Right ventricle myocardium superior (tissue), 1 donor: ENCODE measurements at regions not wholly inside any gene's neighbourhood (a gene's known extent, or its start where the extent isn't known, plus 50 kb on each side); places are given as distances from the start of the nearest gene placed in this dataset.
A peak's percentile ranks its signal among the peaks of the same experiment; 100 is the strongest.

ENCODE experiments used
- ATAC-seq: fragments of 200-7000 bp; cut with Tn5 transposase; one replicate; pipeline ENCODE4 v1.9.1; 2020; ENCODE audit warnings: mild to moderate bottlenecking; ENCODE audit not compliant: poor library complexity
- DNase-seq: peaks from one replicate; pipeline ENCODE4 v3.0.0-alpha.2; 2020
- intact Hi-C: fragments of 100-400 bp; cut with DNase I; formaldehyde crosslinking; loops from one replicate; pipeline ENCODE4 v1.11.2; 2022
- donor health status: DM: no; HTN: yes; CAD: no; lungs with severe emphysema.

DNA sequence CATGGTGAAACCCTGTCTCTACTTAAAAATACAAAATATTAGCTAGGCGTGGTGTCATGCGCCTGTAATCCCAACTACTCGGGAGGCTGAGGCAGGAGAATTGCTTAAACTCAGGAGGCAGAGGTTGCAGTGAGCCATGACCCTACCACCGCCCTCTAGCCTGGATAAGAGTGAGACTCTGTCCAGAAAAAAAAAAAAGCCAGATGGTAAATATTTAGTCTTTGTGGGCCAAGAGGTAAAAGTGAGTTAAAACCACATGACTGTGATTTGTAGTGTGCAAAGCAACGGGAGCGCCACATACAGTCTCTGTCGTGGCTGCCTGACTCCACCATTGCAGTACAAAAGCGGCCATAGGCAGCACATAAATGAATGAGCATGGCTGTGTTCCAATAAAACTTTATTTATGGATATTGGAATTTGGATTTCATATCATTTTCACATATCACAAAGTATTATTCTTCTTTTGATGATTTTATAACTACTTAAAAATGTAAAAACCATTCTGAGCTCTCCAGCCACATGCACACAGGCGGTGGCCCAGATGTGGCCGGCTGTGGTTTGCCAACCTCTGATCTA lies 51.8 kb upstream of the CASZ1 start:
- intact Hi-C loops, result no loop called here
- no peak for ATAC-seq
- DNase-seq, result no peak

DNA sequence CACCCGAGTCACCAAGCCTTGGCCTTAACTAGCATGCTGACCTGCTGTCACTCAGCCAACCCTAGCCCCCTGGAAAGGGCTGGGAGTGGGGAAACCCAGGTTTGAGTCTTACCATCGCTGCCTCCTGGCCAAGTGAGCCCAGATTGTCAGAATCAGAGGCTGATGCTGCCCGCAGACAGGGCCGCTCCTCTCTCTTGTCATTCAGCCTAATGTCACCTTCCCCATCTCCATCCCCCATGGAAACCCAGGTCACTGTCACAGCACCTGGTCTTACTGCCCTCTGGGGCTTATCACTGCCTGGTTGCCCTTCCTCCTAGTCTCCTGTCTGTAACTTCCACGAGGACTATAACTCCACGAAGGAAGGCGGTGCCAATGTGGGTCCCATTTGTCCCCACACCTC lies 53.6 kb upstream of the CASZ1 start:
- DNase-seq (no peak), ATAC-seq (no peak)
- intact Hi-C loops, result no loop called here

DNA sequence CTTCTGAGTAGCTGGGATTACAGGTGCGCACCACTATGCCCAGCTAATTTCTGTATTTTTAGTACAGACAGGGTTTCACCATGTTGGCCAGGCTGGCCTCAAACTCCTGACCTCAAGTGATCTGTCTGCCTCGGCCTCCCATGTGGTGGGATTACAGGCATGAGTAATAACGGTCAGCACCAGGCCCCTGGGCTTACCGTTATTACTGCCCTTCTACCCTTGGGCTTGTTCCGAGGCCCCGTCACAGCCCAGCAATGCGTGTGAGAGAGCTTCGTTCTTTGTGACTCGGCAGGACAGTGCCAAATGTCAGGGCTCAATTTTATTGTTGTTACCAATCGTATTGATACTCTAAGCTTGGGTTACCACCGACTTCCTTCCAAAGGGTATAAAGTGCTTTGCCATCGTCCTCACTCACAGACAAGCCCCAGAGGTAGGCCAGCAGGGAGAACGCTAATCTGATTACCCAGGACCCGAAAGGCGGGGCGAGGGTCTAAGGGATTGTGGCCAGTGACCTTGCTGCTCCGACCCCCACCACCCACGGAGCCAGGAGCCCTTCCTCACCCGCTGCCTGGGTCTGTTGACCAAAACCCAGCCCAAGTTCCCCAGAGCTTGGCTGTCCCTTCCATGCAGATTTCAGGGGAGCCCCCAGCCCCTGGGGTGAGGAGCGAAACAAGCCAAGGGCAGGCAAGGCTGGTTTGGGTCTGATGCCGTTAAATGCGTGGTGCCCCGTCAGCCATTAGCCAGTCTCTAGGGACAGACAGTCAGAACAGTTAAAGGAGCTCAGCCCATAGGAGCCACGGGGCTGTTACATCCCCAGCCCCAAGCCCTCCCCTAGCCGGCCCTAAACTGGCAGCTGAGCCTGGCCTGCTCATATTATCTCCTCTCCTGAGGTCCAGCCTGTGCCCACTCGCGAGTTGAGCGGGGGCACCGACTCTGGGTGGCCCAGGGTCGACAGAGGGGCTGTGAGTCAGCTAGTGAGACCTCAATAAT lies 54.9 kb upstream of the CASZ1 start:
- DNase-seq, result no peak
- ATAC-seq, result peak; percentile 28
- intact Hi-C loops, result no loop called here

DNA sequence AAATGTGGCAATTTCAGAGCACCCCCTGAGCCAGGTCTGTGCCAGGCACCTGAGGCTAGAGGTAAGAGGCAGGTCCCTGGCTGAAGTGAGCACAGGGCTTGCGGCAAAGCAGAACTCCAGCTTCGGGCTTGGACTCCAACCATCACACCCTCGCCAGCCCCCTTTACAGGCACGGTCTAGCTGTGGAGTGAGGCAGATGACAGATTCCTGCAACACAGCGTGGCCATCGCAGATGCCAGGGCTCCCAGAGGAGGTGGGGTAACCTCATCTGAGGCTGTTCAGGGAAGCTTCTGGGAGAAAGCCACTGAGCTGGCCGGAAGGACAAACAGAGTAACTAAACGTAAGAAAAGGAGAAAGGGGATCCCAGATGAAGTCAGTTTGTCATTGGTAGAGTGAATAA lies 55.6 kb upstream of the CASZ1 start:
- intact Hi-C loops, result no loop called here
- DNase-seq (no peak), ATAC-seq (peak; percentile 61)

DNA sequence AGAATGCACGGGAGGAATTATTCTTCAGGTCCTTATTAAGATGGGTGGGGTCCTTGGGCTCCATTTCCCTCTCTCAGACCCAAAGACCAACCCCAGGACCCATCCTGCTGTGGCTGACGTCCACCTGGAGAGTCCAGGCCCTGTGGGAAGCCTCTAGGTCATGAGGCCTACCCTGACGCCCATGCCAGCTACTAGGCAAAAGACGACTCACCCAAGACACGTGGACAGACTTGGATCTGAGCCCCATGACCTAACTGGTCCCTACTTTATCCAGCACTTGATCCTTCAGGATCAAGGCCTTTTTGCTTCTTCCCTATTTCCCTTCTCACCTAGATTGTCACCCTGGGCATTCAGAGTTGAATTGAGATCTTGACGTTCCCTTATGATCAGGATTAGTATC lies 56.0 kb upstream of the CASZ1 start:
- intact Hi-C loops, result no loop called here
- ATAC-seq, result no peak
- DNase-seq, result no peak

DNA sequence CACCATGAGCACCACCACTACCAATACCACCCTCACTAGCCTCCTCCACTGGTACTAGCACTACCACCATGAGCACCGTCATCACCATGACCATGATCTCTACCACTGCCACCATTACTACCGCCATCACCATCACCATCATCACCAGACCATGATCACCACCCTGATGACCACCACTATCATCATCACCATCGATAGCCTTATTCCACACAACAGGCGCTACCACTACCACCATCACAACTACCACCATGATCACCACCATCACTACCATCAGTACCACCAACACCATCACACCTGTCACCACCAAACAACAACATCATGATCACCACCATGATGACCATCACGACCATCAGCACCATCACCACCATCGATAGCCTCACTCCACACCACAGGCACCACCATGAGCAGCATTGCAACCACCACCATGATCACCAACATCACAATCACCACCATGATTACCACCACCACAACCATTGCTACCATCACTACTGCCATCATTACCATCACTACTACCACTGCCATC lies 56.6 kb upstream of the CASZ1 start:
- ATAC-seq (no peak), DNase-seq (no peak)
- intact Hi-C loops, result no loop called here

DNA sequence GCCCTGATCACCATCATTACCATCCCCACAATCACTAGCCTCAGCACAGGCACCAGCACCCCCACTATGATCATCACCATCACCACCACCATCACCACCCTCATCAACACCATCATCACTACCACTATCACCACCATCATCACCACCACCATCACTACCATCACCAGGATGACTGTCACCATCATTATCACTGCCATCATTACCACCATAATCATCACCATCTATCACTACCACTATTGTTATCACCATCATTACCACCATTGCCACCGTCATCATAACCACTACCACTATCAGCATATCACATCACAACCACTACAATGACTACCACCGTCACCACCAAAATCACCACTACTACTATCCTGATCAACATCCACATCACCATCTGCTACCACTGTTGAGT lies 57.3 kb upstream of the CASZ1 start:
- no peak for ATAC-seq
- intact Hi-C loops, result no loop called here
- no peak for DNase-seq

DNA sequence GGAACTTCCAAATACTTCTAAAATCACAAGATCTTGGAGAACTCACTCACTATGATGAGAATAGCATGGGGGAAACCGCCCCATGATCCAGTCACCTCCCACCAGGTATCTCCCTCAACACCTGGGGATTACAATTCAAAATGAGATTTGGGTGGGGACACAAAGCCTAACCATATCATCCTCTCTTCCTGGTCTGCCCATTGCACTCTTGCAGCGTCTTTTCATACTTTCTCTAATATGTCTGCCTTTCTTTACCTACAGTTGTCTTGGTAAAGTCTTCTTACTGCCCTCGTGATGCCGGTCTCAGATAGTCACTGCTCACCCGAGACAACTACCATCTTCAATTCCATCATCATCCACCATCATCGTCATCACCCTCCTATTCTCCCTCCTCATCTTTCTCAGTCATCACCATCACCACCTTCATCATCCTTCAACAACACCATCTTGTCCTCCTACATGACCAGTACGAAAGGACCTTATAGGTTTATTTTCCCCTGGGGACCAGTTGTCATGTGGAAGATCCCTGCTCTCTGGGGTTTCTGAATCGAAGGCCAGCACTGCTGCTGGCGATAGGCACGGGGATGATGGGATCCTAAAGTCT lies 58.5 kb upstream of the CASZ1 start:
- intact Hi-C loops, result no loop called here
- no peak for DNase-seq
- ATAC-seq, result no peak

DNA sequence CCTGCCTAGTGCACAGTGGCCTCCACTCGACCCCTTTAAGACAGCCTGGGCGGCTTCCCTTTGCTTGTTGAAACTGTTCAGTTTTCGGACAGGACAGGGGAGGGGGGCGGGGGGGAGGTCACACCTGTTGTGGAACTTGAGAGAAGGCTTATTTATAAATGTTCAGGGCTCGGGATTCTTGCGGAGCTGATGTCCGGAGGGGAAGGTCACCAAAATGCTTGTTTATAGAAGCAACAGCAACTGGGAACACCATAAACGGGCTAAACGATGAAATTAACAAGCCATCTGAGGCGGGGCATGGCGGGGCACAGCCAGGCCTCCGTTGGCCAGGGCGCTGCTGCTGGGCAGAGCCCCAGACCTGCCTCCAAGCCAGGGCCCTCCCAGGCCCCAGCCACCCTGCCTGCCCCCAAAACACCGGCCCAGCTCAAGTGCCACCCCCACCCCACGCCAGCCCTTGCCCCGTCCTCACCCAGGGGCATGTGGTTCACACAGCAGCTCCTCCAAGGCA lies 59.8 kb upstream of the CASZ1 start:
- ATAC-seq (no peak), DNase-seq (no peak)
- intact Hi-C loops, result no loop called here

DNA sequence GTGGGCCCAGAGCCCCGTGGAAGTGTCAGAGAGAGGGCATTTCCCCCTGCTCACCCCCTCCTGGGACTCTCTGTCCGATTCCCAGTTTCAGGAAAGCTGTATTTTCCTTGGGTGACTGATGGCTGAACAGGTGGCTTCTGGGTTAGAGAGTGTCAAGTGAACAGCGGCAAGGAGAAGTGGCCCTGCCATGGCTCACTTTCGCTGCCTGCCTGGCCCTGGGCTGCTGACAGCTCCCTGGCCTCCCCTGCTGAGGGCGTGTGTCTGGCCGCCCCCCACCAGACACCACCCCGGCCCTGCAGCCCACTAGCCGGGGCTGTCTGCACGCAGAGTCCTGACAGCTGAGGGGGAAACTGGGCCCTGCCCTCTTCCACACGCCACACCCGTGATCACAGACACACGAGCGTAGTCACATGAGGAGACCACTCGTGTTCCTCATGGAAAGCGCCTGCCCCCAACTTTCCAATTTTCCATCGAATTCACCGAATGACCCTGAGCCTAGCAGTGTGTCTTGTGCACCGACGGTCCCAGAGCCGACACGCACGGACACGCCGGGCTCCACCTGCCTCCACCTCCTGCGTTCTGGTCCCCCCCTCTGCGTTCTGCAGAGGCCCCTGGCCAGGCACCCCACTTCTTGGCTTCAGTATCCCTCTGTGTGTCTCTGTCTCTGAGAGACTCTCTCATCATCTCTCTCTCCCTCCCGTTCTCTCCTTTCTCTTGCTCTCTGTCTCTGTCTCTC lies 60.6 kb upstream of the CASZ1 start:
- intact Hi-C loops, result no loop called here
- peak; percentile 21 for ATAC-seq
- no peak for DNase-seq

DNA sequence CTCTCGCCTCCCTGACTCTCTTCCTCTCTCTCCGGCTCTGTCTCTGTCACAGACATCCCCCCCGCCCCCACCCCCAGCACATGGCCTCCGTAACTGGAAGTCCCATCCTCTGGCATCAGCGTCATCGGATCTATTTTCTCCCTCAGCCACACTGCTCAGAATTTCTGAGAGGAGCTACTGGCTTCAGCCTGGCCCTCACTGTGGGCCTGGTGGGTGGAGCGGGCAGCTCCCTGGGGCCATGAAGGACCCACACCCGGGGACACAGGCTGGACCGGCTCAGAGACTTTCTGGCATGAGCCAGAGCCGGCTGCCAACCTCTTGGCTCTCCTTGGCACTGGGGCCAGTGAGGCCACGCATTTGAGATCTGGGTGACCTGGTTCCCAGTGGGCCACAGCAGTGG lies 61.2 kb upstream of the CASZ1 start:
- DNase-seq, result no peak
- ATAC-seq, result peak; percentile 64
- intact Hi-C loops, result no loop called here

DNA sequence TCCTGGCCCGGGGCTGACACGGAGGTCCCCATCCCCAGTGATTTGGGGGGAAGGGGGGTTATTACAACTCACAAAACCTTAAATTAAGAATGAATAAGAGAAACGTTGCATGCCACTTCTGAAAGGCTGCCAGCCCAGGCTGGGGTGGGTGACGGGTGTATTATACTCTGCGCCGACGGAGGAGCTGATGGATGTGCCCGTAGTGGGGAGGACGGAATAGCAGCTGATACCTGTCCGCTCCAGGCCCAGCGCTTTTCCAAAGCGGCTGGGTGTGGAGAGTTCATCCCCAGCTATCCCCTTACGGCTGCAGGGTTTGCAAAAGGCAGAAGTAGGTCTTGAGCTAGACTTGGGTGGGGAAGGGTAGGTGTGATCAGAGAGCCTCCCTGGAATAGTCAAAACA lies 63.8 kb upstream of the CASZ1 start:
- DNase-seq (no peak), ATAC-seq (no peak)

DNA sequence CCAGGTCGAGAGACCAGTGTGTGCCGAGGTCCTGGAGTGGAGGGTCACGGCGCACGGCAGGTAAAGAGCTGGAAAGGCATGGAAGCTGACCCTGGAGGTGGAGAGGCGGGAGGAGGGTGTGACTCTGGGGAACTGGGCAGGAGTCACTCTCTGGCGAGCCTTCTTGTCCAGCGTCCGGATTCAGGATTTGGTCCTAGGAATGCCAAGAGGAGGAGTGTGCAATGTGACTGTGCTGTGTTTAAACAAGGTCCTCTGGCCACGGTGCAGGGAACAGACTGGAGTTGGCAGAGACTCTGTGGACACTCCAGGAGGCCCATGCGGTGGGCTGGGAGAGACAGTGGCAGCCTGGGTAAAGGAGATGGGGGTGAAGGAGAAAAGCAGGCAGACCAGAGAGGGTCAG lies 64.2 kb upstream of the CASZ1 start:
- ATAC-seq (peak; percentile 67), DNase-seq (peak; percentile 48)
- intact Hi-C loops, result loop anchor here (5.0 to 10.0 kb wide), 2 partner anchors 63 to 196 kb away; partner anchors contain the start of gene CASZ1

More for the DNA sequence above, 63.8 kb upstream of the CASZ1 start:
- intact Hi-C loops, result loop anchor here (5.0 to 10.0 kb wide), 2 partner anchors 63 to 195 kb away; partner anchors contain the start of gene CASZ1

DNA sequence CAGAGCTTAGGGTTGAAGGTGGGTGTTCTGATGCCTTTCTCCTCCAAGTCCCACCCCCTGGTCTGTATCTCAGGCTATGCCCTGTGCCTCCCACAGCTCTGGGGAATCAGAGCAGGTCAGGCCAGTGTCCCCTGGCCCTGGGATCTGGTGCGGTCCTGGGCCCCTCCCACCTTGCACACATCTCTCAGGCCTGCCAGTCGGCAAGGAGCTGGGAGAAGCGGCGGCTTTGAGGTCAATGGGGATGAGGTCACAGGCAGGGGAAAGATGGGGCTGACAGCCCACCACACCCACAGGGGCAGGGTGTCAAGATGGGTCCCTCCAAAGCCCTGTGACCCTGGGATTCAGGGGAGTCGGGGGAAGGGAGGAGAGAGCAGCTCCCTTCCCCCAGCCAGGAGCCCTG lies 65.4 kb upstream of the CASZ1 start:
- ATAC-seq, result peak; percentile 23
- intact Hi-C loops, result loop anchor here (5.0 to 10.0 kb wide), 2 partner anchors 65 to 197 kb away; partner anchors contain the start of gene CASZ1
- DNase-seq, result no peak

DNA sequence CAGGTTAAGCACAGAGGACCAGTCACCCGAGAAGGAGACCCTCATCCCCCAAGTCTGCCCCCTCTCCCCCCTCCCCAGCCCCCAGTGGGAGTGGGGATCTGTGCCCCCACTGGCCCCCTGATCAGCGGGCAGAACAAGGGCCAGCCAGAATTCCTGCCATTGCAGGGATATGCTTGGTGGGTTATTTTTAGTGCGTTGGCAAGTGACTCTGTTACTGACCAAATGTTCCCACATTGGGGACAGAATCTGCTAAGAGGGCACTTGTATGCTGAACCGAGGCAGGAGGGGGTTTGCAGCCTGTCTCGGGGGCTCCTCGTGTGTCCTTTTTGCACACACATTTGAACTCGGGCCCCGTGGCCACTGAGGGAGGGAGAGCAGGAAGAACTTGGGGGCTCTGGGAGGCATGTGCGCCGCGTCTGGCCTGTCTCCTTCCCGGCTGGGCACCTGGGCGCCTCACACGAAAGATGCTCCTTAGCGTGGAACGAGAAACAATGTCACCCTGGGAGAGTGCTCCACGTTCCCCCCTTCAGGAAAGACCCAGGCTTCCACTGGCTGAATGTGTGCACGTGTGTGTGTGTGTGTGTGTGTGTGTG lies 66.4 kb upstream of the CASZ1 start:
- DNase-seq (no peak), ATAC-seq (peak; percentile 72)
- intact Hi-C loops, result loop anchor here (5.0 to 10.0 kb wide), 2 partner anchors 66 to 198 kb away; partner anchors contain the start of gene CASZ1

DNA sequence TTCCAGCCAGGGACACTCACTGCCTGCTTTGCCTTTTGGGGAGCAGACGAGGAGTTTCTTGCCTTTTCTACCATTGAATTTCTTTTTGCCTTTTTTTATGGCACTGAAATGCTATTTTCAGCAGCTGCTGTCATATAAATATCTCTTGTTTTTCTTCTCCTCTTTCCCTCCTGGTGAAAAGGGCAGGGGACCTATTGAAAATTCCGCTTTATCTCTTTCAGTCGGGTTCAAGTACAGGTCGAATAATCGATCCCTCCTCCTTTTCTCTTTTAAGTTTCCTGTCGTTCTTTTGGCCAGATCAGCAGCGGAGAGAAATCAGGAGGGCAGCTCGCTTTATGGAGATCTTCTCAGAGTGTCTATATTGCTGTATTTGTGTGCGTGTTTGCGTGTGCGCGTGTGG lies 67.4 kb upstream of the CASZ1 start:
- no peak for DNase-seq
- intact Hi-C loops, result loop anchor here (5.0 to 10.0 kb wide), 2 partner anchors 67 to 199 kb away; partner anchors contain the start of gene CASZ1
- ATAC-seq, result no peak

DNA sequence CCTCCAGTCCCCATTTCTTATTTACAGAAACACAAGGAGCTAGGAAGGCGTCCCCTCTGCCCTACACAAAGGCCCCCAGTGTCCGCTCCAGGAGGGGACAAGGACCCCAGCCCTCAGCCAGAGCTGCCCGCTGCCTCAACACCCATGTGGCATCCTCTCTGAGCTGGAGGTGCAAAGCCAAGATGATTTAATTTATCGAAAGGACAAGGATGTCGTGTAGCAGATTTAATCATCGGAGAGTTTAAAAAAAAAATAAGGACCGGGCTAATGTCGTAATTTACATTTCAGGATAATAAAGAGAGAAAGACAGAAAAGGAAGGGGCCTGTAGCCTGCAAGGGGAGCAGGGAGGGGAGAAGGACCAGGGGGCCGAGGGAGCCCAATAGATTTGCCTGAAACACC lies 68.3 kb upstream of the CASZ1 start:
- ATAC-seq, result no peak
- intact Hi-C loops, result loop anchor here (5.0 to 10.0 kb wide), 3 partner anchors 67 to 357 kb away; partner anchors contain the start of gene CASZ1
- DNase-seq, result no peak
